ENCODE measurements at regions not wholly inside any gene's neighbourhood (a gene's known extent, or its start where the extent isn't known, plus 50 kb on each side); places are given as distances from the start of the nearest gene placed in this dataset.
"Not testable (repeated sequence)": the region's sequence is repeated elsewhere in the genome, so short reads cannot be mapped to it uniquely, and the experiment has no call there.

- DNase-seq, result no peak
- no peaks in the 10 kb centered on the region for H3K27me3 ChIP-seq (ENCODE audit: control insufficient read depth, insufficient read depth, low read length)
- no peak for TF ChIP-seq CTCF (IDR thresholded peaks at IDR 0.05; ENCODE audit: borderline replicate concordance, extremely low read depth, insufficient read depth)
- no peak overlapping the region for H3K4me3 ChIP-seq (ENCODE audit: low read length in 3 of 3)
- H3K36me3 ChIP-seq (ENCODE audit: control insufficient read depth in 2 of 3, insufficient read depth in 3 of 3, low read length in 3 of 3), result no peaks in the 10 kb centered on the region
- H3K9ac ChIP-seq (ENCODE audit: low read length in 3 of 3), result no peak overlapping the region
- H3K9me3 ChIP-seq (ENCODE audit: control insufficient read depth in 2 of 3, insufficient read depth in 1 of 3, low read length in 3 of 3), result peaks cover 0 to 13% (median 0%) of the 10 kb centered on the region in 3 donors
- FAIRE-seq, result no peak
- intact Hi-C loops (cut with DNase I), result no loop called here
- H3K4me1 ChIP-seq (ENCODE audit: control insufficient read depth in 2 of 3, insufficient read depth in 2 of 3, low read depth in 1 of 3, low read length in 3 of 3), result no peaks in the 10 kb centered on the region
- no peak overlapping the region for H3K27ac ChIP-seq (ENCODE audit: low read depth in 2 of 2, low read length in 2 of 2)
Measured at GRCh38 chr12:83710851-83711250, 1024.1 kb downstream of the TMTC2 start.

- TF ChIP-seq CTCF (IDR thresholded peaks at IDR 0.05; ENCODE audit: borderline replicate concordance, extremely low read depth, insufficient read depth), result no peak
- Histone ChIP-seq H3K4me1 (ENCODE audit: control insufficient read depth in 2 of 3, insufficient read depth in 2 of 3, low read depth in 1 of 3, low read length in 3 of 3) (no peaks in the 10 kb centered on the region), H3K9ac (ENCODE audit: low read length in 3 of 3) (no peak overlapping the region), H3K36me3 (ENCODE audit: control insufficient read depth in 2 of 3, insufficient read depth in 3 of 3, low read length in 3 of 3) (no peaks in the 10 kb centered on the region), H3K9me3 (ENCODE audit: control insufficient read depth in 2 of 3, insufficient read depth in 1 of 3, low read length in 3 of 3) (peaks cover 0 to 13% (median 0%) of the 10 kb centered on the region in 3 donors), H3K27ac (ENCODE audit: low read depth in 2 of 2, low read length in 2 of 2) (no peak overlapping the region), H3K4me3 (ENCODE audit: low read length in 3 of 3) (no peak overlapping the region), H3K27me3 (ENCODE audit: control insufficient read depth, insufficient read depth, low read length) (no peaks in the 10 kb centered on the region)
- FAIRE-seq, result no peak
- DNase-seq, result no peak
- intact Hi-C loops (cut with DNase I), result no loop called here
Measured at GRCh38 chr12:83709899-83710298, 1023.2 kb downstream of the TMTC2 start.

GRCh38 chr12:83700838-83701237 is 1014.1 kb downstream of the TMTC2 start:
- intact Hi-C loops (cut with DNase I), result no loop called here
- Histone ChIP-seq H3K9me3 (ENCODE audit: control insufficient read depth in 2 of 3, insufficient read depth in 1 of 3, low read length in 3 of 3) (no peaks in the 10 kb centered on the region), H3K36me3 (ENCODE audit: control insufficient read depth in 2 of 3, insufficient read depth in 3 of 3, low read length in 3 of 3) (no peaks in the 10 kb centered on the region), H3K9ac (ENCODE audit: low read length in 3 of 3) (no peak overlapping the region), H3K4me1 (ENCODE audit: control insufficient read depth in 2 of 3, insufficient read depth in 2 of 3, low read depth in 1 of 3, low read length in 3 of 3) (no peaks in the 10 kb centered on the region), H3K4me3 (ENCODE audit: low read length in 3 of 3) (no peak overlapping the region), H3K27me3 (ENCODE audit: control insufficient read depth, insufficient read depth, low read length) (no peaks in the 10 kb centered on the region), H3K27ac (ENCODE audit: low read depth in 2 of 2, low read length in 2 of 2) (no peak overlapping the region)
- DNase-seq (no peak), FAIRE-seq (no peak)
- TF ChIP-seq CTCF (IDR thresholded peaks at IDR 0.05; ENCODE audit: borderline replicate concordance, extremely low read depth, insufficient read depth), result no peak

GRCh38 chr12:83696311-83696710 is 1009.6 kb downstream of the TMTC2 start:
- H3K9ac ChIP-seq (ENCODE audit: low read length in 3 of 3); H3K9me3 ChIP-seq (ENCODE audit: control insufficient read depth in 2 of 3, insufficient read depth in 1 of 3, low read length in 3 of 3); H3K27ac ChIP-seq (ENCODE audit: low read depth in 2 of 2, low read length in 2 of 2); H3K4me1 ChIP-seq (ENCODE audit: control insufficient read depth in 2 of 3, insufficient read depth in 2 of 3, low read depth in 1 of 3, low read length in 3 of 3); DNase-seq; H3K4me3 ChIP-seq (ENCODE audit: low read length in 3 of 3); FAIRE-seq; H3K36me3 ChIP-seq (ENCODE audit: control insufficient read depth in 2 of 3, insufficient read depth in 3 of 3, low read length in 3 of 3); H3K27me3 ChIP-seq (ENCODE audit: control insufficient read depth, insufficient read depth, low read length); intact Hi-C loops (cut with DNase I): not testable (repeated sequence)
